ENCODE measurements at regions not wholly inside any gene's neighbourhood (a gene's known extent, or its start where the extent isn't known, plus 50 kb on each side); places are given as distances from the start of the nearest gene placed in this dataset.

DNA sequence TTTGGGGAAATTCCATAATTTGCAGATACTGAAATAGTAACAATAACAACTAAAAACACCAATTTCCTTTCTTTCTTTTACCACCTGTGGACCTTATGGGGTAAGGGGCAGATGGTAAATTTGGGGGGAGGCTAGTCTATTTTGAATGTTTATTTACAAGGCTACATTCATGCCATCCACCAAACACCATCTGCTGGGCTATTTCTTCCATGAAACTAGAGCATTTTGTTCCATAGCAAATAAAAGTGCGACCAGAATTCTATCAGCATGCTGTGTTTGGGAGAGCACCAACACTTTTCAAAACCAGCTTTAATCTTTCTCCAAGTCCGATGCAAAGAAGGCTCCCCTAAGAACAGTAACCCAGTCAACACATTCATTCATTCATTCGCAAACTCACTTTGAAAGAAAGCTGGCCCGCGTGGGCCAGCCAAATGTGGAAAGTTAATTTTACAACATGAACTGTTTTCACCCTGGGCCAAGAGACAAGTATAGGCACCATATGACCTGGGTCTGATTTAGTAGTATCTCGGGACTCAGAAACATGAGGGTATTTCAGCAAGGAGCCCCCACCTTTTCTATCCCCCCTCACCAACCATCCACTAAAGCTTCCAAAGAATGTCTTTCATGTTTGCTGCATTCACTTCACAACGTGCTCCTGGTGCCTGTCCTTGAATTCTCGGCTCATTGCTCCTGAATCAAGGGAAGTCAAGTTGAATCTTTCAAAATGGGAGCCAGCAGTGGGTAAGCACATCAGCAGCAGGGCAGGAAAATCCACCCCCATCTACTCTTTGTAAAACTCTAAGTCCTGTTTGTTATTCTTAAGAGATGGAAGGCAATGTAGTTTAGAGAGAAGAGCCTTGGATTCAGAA, 210.6 kb downstream of the C1D start:
- TF ChIP-seq CTCF (IDR thresholded peaks at IDR 0.05): no peak
- H3K36me3 Mint-ChIP-seq: no peaks in the 10 kb centered on the region
- Histone ChIP-seq H3K9me3 (ENCODE audit: control insufficient read depth, insufficient read depth, low read length) (no peaks in the 10 kb centered on the region), H3K27me3 (ENCODE audit: control insufficient read depth, insufficient read depth, low read length) (no peaks in the 10 kb centered on the region), H3K27ac (ENCODE audit: low read length) (no peak overlapping the region), H3K4me3 (ENCODE audit: low read length) (no peak overlapping the region), H3K4me1 (ENCODE audit: control insufficient read depth, insufficient read depth, low read length) (no peaks in the 10 kb centered on the region), H3K36me3 (ENCODE audit: control insufficient read depth, insufficient read depth, low read length) (no peaks in the 10 kb centered on the region)
- ATAC-seq: no peak
- 87% methylated on average over 8 of the region's 8 CpGs for WGBS (ENCODE audit: insufficient coverage)
- intact Hi-C loops (cut with micrococcal nuclease): no loop called here
- no peaks in the 10 kb centered on the region for H3K9me3 Mint-ChIP-seq
- no peaks in the 10 kb centered on the region for H3K4me1 Mint-ChIP-seq
- H3K27ac Mint-ChIP-seq: no peak overlapping the region
- no peak overlapping the region for H3K4me3 Mint-ChIP-seq
- DNase-seq: no peak
- peaks cover 9 to 26% of the 10 kb centered on the region in 2 donors for H3K27me3 Mint-ChIP-seq (ENCODE audit: low read depth in 2 of 2)

DNA sequence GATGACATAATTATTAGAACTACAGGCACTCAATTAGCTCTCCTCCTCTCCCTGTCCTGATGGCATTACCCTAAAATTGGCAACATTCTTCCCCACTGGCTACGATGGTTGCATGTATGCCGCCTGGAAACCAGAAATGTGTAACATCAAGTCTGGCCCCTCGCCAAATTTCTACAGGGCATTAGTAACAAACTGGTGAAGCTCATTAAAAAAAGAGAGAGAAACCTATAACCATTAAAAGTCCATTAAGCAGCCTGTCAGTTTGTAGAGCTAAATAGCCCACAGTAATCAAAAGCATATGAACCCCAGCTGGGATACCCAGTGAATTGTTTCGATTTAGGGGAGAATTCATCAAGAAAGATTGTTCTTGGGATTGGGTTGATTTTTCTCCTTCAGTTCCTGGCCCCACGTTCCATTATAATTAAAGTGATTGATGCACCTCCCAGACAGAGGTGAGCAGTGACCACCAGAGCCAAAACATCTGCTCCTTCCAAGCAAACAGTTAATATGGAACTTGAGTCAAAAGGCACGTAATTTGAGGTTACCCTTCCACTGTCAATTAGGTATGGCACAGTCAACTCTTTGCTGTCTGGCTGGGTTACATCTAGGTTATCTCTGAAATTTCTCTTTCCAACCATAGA, 208.6 kb downstream of the C1D start:
- Histone ChIP-seq H3K27me3 (ENCODE audit: control insufficient read depth, insufficient read depth, low read length) (no peaks in the 10 kb centered on the region), H3K9me3 (ENCODE audit: control insufficient read depth, insufficient read depth, low read length) (no peaks in the 10 kb centered on the region), H3K27ac (ENCODE audit: low read length) (no peak overlapping the region), H3K4me3 (ENCODE audit: low read length) (no peak overlapping the region), H3K4me1 (ENCODE audit: control insufficient read depth, insufficient read depth, low read length) (no peaks in the 10 kb centered on the region), H3K36me3 (ENCODE audit: control insufficient read depth, insufficient read depth, low read length) (no peaks in the 10 kb centered on the region)
- no peak for ATAC-seq
- peaks cover 9 to 26% of the 10 kb centered on the region in 2 donors for H3K27me3 Mint-ChIP-seq (ENCODE audit: low read depth in 2 of 2)
- H3K4me1 Mint-ChIP-seq: no peaks in the 10 kb centered on the region
- no peak for DNase-seq
- no peaks in the 10 kb centered on the region for H3K9me3 Mint-ChIP-seq
- H3K4me3 Mint-ChIP-seq: no peak overlapping the region
- no peak for TF ChIP-seq CTCF (IDR thresholded peaks at IDR 0.05)
- H3K36me3 Mint-ChIP-seq: no peaks in the 10 kb centered on the region
- 95% methylated on average over 6 of the region's 6 CpGs for WGBS (ENCODE audit: insufficient coverage)
- intact Hi-C loops (cut with micrococcal nuclease): no loop called here
- H3K27ac Mint-ChIP-seq: no peak overlapping the region

DNA sequence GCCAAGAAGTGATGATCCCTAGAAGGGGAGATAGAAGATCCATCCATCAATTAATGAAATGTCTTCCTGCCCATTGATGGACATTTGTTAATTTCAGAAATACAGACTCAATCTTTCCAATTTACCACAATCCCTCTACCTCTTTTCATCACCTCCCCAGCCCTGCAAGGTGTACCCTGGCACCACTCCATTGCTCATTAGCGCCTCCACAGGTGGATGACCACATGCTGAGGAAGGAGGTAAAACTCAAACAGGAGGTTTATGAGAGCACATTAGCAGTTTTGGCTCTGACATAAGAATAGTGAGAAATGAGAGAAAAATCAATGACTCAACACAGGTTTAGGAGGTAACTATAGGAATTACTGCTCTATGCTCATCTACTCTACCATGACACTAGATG, 208.0 kb downstream of the C1D start:
- DNase-seq: no peak
- H3K4me3 Mint-ChIP-seq: no peak overlapping the region
- H3K27me3 Mint-ChIP-seq (ENCODE audit: low read depth in 2 of 2): peaks cover 9 to 26% of the 10 kb centered on the region in 2 donors
- H3K27ac Mint-ChIP-seq: no peak overlapping the region
- intact Hi-C loops (cut with micrococcal nuclease): no loop called here
- Histone ChIP-seq H3K27me3 (ENCODE audit: control insufficient read depth, insufficient read depth, low read length) (no peaks in the 10 kb centered on the region), H3K9me3 (ENCODE audit: control insufficient read depth, insufficient read depth, low read length) (no peaks in the 10 kb centered on the region), H3K4me3 (ENCODE audit: low read length) (no peak overlapping the region), H3K27ac (ENCODE audit: low read length) (no peak overlapping the region), H3K4me1 (ENCODE audit: control insufficient read depth, insufficient read depth, low read length) (no peaks in the 10 kb centered on the region), H3K36me3 (ENCODE audit: control insufficient read depth, insufficient read depth, low read length) (no peaks in the 10 kb centered on the region)
- no peak for TF ChIP-seq CTCF (IDR thresholded peaks at IDR 0.05)
- no peaks in the 10 kb centered on the region for H3K4me1 Mint-ChIP-seq
- WGBS (ENCODE audit: insufficient coverage): 90% methylated on average over 1 of the region's 1 CpG
- no peaks in the 10 kb centered on the region for H3K36me3 Mint-ChIP-seq
- H3K9me3 Mint-ChIP-seq: no peaks in the 10 kb centered on the region
- no peak for ATAC-seq

Measured in natural killer cell (primary cell).